ENCODE measurements at regions not wholly inside any gene's neighbourhood (a gene's known extent, or its start where the extent isn't known, plus 50 kb on each side); places are given as distances from the start of the nearest gene placed in this dataset.

GRCh38 chr1:73803380-73803779 is 394.6 kb downstream of the LRRIQ3 start:
- DNase-seq (no peak), ATAC-seq (no peak)
- H3K4me3 ChIP-seq: no peak overlapping the region
- TF ChIP-seq CTCF (IDR thresholded peaks at IDR 0.05): no peak
- intact Hi-C loops (cut with DNase I): no loop called here
- no peak overlapping the region for H3K27ac ChIP-seq
- H3K9me3 ChIP-seq: no peaks in the 10 kb centered on the region
- no peaks in the 10 kb centered on the region for H3K4me1 ChIP-seq
- no peaks in the 10 kb centered on the region for H3K27me3 ChIP-seq
- no peaks in the 10 kb centered on the region for H3K36me3 ChIP-seq

DNA sequence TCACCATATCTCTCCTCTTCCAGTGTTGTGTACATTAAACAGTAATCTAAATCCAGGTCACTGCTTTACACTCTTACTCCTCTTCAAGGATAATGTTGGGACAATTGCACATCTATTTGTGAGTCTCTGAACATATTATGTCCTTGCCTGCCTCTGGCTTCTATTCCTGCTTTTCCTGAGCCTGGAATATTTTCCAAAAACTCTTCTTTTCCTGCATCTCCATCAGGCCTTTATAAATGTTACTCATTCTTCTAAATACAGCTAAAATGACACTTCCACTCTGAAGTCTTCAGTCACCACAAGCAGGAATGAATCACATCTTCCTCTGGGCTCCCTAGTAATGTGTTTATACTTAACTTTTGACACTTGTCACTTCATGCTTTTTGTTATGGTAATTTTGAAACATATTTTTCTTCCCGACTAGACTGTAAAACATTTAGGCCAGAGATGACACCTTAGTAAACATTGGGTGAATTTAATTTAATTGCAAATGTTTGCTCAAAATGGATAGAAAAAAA is 396.0 kb downstream of the LRRIQ3 start:
- DNase-seq (no peak), ATAC-seq (no peak)
- no peak overlapping the region for H3K27ac ChIP-seq
- no peaks in the 10 kb centered on the region for H3K4me1 ChIP-seq
- intact Hi-C loops (cut with DNase I): no loop called here
- no peaks in the 10 kb centered on the region for H3K9me3 ChIP-seq
- no peaks in the 10 kb centered on the region for H3K36me3 ChIP-seq
- no peak for TF ChIP-seq CTCF (IDR thresholded peaks at IDR 0.05)
- H3K4me3 ChIP-seq: no peak overlapping the region
- H3K27me3 ChIP-seq: no peaks in the 10 kb centered on the region

DNA sequence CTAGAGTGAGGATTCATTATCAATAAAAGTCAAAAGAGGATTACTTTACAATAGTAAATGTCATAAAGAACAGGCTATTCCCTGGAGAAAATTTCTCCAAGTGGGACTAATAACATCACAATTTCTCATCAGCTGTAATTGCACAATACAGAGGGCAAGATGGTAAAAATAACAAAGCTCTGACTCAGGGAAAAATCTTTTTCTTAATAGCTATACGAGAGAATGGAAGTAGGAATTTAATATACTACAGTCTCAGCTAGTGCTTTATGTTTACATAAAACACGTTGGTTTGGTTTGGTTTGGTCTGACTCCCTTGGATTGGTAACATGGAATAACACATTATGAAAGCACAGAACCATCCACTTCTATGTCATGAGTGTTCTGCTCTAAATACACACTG is 397.6 kb downstream of the LRRIQ3 start:
- Histone ChIP-seq H3K27me3 (no peaks in the 10 kb centered on the region), H3K36me3 (no peaks in the 10 kb centered on the region), H3K4me3 (no peak overlapping the region), H3K9me3 (no peaks in the 10 kb centered on the region), H3K27ac (no peak overlapping the region), H3K4me1 (no peaks in the 10 kb centered on the region)
- ATAC-seq: no peak
- intact Hi-C loops (cut with DNase I): no loop called here
- no peak for TF ChIP-seq CTCF (IDR thresholded peaks at IDR 0.05)
- DNase-seq: no peak

DNA sequence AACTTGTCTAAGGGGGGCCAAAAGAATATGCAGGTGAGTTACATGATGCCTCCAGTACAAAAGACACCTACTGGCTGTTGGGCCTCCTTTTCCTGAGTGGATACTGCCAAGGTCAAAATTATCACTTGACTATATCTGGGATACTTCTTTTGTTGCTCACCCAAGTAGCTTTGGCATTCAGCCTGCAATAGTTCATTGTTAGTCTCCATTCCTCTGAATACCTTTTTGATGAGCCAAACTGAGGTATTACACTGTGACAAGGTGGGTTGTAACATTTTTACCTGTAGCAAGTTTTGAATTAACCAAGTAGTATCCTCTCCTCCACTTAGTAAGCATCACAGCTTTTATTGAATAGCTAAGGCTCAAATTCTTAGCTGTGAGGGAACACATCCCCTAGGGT is 408.0 kb downstream of the LRRIQ3 start:
- intact Hi-C loops (cut with DNase I): no loop called here
- no peak for TF ChIP-seq CTCF (IDR thresholded peaks at IDR 0.05)
- Histone ChIP-seq H3K27ac (no peak overlapping the region), H3K9me3 (no peaks in the 10 kb centered on the region), H3K4me3 (no peak overlapping the region), H3K36me3 (no peaks in the 10 kb centered on the region), H3K4me1 (no peaks in the 10 kb centered on the region), H3K27me3 (no peaks in the 10 kb centered on the region)
- DNase-seq (no peak), ATAC-seq (no peak)

GRCh38 chr1:73784026-73784425 is 413.9 kb downstream of the LRRIQ3 start:
- TF ChIP-seq CTCF (IDR thresholded peaks at IDR 0.05): no peak
- H3K27me3 ChIP-seq: no peaks in the 10 kb centered on the region
- no peaks in the 10 kb centered on the region for H3K4me1 ChIP-seq
- H3K27ac ChIP-seq: no peak overlapping the region
- ATAC-seq: no peak
- DNase-seq: no peak
- no peaks in the 10 kb centered on the region for H3K9me3 ChIP-seq
- no peak overlapping the region for H3K4me3 ChIP-seq
- H3K36me3 ChIP-seq: no peaks in the 10 kb centered on the region
- intact Hi-C loops (cut with DNase I): no loop called here

DNA sequence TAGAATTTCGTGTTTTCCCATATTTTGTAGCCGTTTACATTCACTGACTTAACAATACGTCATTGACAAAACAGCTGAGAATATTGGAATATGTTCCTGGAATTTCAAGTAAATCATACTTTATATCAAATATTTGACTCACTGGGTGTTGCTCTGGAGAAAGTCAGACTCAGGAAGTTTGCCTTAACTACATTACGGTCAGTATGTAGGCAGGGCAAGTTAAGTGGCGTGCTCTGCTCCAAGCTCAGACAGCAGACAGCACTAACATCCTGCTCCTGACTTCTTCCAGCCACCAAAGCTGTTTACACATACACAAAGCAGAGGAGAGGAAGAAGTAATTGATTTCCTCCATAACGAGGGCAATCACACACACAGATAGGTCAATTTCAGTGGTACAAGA is 414.6 kb downstream of the LRRIQ3 start:
- Histone ChIP-seq H3K27ac (no peak overlapping the region), H3K4me3 (no peak overlapping the region), H3K4me1 (no peaks in the 10 kb centered on the region), H3K36me3 (no peaks in the 10 kb centered on the region), H3K9me3 (no peaks in the 10 kb centered on the region), H3K27me3 (no peaks in the 10 kb centered on the region)
- intact Hi-C loops (cut with DNase I): no loop called here
- ATAC-seq (no peak), DNase-seq (no peak)
- no peak for TF ChIP-seq CTCF (IDR thresholded peaks at IDR 0.05)
